Thyroid gland (tissue), 4 donors: ENCODE measurements at regions not wholly inside any gene's neighbourhood (a gene's known extent, or its start where the extent isn't known, plus 50 kb on each side); places are given as distances from the start of the nearest gene placed in this dataset.

Experiments used
- POLR2A ChIP-seq, 2 donors: fragments of 450-650 bp; IDR thresholded peaks; one replicate each; pipeline ENCODE4 v1.6.1; 2017; ENCODE audit warnings: antibody characterized with exemption in 2 of 2, mild to moderate bottlenecking in 2 of 2, moderate library complexity in 1 of 2
- TF ChIP-seq, protein P1 (sequence below), 6 experiments: fragments of 200-600 bp in 3 of 6; fragments of 450-650 bp in 3 of 6; sonication (generic) in 3 of 6; IDR thresholded peaks; one replicate each; pipeline ENCODE4 v1.5.1; 2016 to 2019; ENCODE audit warnings: antibody characterized with exemption in 6 of 6, mild to moderate bottlenecking in 2 of 6, inconsistent platforms in 1 of 6, moderate library complexity in 1 of 6

DNA sequence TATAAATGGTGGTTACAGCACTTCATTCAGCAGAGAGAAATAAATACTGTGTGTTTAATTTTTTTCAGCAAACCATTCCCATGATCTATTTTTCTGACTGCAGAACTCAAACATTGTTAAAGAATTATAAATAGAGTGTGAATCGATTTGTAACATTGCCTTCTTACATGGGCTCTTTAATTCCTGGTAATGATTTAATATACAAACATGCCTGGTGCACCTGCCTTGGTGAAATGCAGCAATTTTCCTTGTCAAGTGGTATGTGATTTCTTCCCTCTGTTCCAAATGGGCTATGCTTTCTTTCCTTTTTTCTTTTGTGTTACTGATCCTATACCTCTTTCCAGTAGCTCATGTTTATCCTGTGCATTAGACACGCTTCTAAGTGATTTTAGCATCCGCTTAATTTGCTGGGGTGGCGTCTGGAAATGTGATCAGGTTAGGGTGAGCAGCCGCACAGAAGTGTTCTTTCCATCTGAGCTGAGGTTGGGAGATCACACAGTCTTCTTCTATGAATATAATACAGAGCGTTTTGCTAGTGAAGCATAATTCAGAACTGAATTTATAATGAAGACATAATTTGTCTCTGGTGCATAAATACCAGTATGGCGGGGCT, 94.3 kb upstream of the ITGB1 start:
- TF ChIP-seq POLR2A (IDR thresholded peaks at IDR 0.05), result no peak
- TF ChIP-seq, protein P1, sequence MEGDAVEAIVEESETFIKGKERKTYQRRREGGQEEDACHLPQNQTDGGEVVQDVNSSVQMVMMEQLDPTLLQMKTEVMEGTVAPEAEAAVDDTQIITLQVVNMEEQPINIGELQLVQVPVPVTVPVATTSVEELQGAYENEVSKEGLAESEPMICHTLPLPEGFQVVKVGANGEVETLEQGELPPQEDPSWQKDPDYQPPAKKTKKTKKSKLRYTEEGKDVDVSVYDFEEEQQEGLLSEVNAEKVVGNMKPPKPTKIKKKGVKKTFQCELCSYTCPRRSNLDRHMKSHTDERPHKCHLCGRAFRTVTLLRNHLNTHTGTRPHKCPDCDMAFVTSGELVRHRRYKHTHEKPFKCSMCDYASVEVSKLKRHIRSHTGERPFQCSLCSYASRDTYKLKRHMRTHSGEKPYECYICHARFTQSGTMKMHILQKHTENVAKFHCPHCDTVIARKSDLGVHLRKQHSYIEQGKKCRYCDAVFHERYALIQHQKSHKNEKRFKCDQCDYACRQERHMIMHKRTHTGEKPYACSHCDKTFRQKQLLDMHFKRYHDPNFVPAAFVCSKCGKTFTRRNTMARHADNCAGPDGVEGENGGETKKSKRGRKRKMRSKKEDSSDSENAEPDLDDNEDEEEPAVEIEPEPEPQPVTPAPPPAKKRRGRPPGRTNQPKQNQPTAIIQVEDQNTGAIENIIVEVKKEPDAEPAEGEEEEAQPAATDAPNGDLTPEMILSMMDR (IDR thresholded peaks at IDR 0.05), result no peak
